HL-60 (cell line): ENCODE measurements at regions not wholly inside any gene's neighbourhood (a gene's known extent, or its start where the extent isn't known, plus 50 kb on each side); places are given as distances from the start of the nearest gene placed in this dataset.

Source experiments
- DNase-seq, 2 experiments: peaks; one replicate each; pipeline ENCODE4 v3.0.0-alpha.2; 2010 to 2020; ENCODE audit warnings: low read depth in 1 of 2, low spot score in 1 of 2
- H3K27ac ChIP-seq: fragments of 250-450 bp; sonication (Bioruptor Pico); replicated peaks from 2 replicates; pipeline ENCODE4 v1.5.1; 2020; ENCODE audit warnings: mild to moderate bottlenecking, moderate library complexity
- H3K27me3 ChIP-seq: fragments of 250-450 bp; sonication (Bioruptor Pico); 2 replicates; pipeline ENCODE4 v1.5.1; 2021; ENCODE audit warnings: mild to moderate bottlenecking, moderate library complexity; ENCODE audit not compliant: insufficient read depth, poor library complexity, severe bottlenecking
- H3K4me3 ChIP-seq: replicated peaks from 2 replicates; pipeline ENCODE4 v1.5.1; 2011; ENCODE audit warnings: mild to moderate bottlenecking, control low read depth, low read length; ENCODE audit not compliant: insufficient read depth
- CTCF ChIP-seq: IDR thresholded peaks from one replicate; pipeline ENCODE4 v1.5.1; 2011; ENCODE audit warnings: low read length, control low read depth, inconsistent platforms; ENCODE audit not compliant: insufficient read depth
- GABPA ChIP-seq: IDR thresholded peaks from 2 replicates; pipeline ENCODE4 v1.6.1; 2012; ENCODE audit warnings: low read depth
- POLR2AphosphoS5 ChIP-seq: IDR thresholded peaks from 2 replicates; pipeline ENCODE4 v1.6.1; 2012; ENCODE audit warnings: low read depth
- REST ChIP-seq: IDR thresholded peaks from 2 replicates; pipeline ENCODE4 v1.6.1; 2012; ENCODE audit warnings: low read depth; ENCODE audit not compliant: insufficient replicate concordance
- SPI1 ChIP-seq: IDR thresholded peaks from 2 replicates; pipeline ENCODE4 v1.6.1; 2012; ENCODE audit warnings: low read depth, mild to moderate bottlenecking, borderline replicate concordance

GRCh38 chr7:17617380-17617779 lies 318.9 kb downstream of the AHR start:
- H3K27me3 ChIP-seq: no peaks in the 10 kb centered on the region
- H3K27ac ChIP-seq: no peak overlapping the region
- no peak for DNase-seq
- no peak for TF ChIP-seq POLR2AphosphoS5
- no peak for TF ChIP-seq SPI1
- no peak for TF ChIP-seq CTCF
- no peak overlapping the region for H3K4me3 ChIP-seq

- Histone ChIP-seq H3K27ac (no peak overlapping the region), H3K27me3 (no peaks in the 10 kb centered on the region), H3K4me3 (no peak overlapping the region)
- no peak for TF ChIP-seq POLR2AphosphoS5
- no peak for TF ChIP-seq REST
- TF ChIP-seq SPI1: no peak
- TF ChIP-seq GABPA: no peak
- no peak for TF ChIP-seq CTCF
- DNase-seq: no peak
Measured at GRCh38 chr7:17617857-17618651, 319.6 kb downstream of the AHR start.

- DNase-seq: no peak
- TF ChIP-seq REST: no peak
- TF ChIP-seq GABPA: no peak
- TF ChIP-seq CTCF: no peak
- no peak for TF ChIP-seq POLR2AphosphoS5
- TF ChIP-seq SPI1: no peak
- H3K4me3 ChIP-seq: no peak overlapping the region
- no peaks in the 10 kb centered on the region for H3K27me3 ChIP-seq
- no peak overlapping the region for H3K27ac ChIP-seq
Measured at GRCh38 chr7:17618652-17618974, 320.2 kb downstream of the AHR start.

- H3K4me3 ChIP-seq: no peak overlapping the region
- no peak overlapping the region for H3K27ac ChIP-seq
- DNase-seq: no peak
- H3K27me3 ChIP-seq: no peaks in the 10 kb centered on the region
- TF ChIP-seq CTCF: no peak
- TF ChIP-seq REST: no peak
- no peak for TF ChIP-seq POLR2AphosphoS5
- no peak for TF ChIP-seq SPI1
- no peak for TF ChIP-seq GABPA
Measured at GRCh38 chr7:17619196-17619818, 320.9 kb downstream of the AHR start.
